AG09319 (cell line): ENCODE measurements at regions not wholly inside any gene's neighbourhood (a gene's known extent, or its start where the extent isn't known, plus 50 kb on each side); places are given as distances from the start of the nearest gene placed in this dataset.
"Not testable (repeated sequence)": the region's sequence is repeated elsewhere in the genome, so short reads cannot be mapped to it uniquely, and the experiment has no call there.

Experiments used
- DNase-seq: peaks from one replicate; pipeline ENCODE4 v3.0.0-alpha.2; 2010; ENCODE audit warnings: low read depth; ENCODE audit errors: extremely low read depth
- TF ChIP-seq, protein P1 (sequence below): IDR thresholded peaks from 2 replicates; pipeline ENCODE4 v1.5.1; 2011; ENCODE audit warnings: low read depth, mild to moderate bottlenecking, inconsistent platforms, low read length, moderate library complexity

DNA sequence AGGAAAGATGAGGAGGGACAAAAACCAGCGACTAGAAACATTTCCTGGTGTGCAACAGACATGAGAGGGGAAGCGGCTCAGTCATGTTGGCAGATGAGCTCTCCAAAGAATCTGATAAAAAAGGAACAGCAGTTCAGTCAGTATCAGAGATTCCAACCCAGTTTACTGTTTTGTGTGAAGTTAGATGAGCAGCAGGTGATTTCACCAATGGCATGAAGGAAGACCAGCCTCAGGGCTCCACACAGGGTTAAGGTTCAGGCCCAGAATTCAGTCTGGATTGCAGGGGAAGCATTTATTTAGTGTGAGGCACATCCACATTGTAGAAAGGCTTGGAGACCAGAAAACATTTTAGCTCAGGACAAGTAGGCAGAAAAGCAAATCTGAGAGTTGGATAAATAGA, 317.8 kb downstream of the C6orf118 start:
- TF ChIP-seq, protein P1, sequence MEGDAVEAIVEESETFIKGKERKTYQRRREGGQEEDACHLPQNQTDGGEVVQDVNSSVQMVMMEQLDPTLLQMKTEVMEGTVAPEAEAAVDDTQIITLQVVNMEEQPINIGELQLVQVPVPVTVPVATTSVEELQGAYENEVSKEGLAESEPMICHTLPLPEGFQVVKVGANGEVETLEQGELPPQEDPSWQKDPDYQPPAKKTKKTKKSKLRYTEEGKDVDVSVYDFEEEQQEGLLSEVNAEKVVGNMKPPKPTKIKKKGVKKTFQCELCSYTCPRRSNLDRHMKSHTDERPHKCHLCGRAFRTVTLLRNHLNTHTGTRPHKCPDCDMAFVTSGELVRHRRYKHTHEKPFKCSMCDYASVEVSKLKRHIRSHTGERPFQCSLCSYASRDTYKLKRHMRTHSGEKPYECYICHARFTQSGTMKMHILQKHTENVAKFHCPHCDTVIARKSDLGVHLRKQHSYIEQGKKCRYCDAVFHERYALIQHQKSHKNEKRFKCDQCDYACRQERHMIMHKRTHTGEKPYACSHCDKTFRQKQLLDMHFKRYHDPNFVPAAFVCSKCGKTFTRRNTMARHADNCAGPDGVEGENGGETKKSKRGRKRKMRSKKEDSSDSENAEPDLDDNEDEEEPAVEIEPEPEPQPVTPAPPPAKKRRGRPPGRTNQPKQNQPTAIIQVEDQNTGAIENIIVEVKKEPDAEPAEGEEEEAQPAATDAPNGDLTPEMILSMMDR = no peak
- DNase-seq = no peak

DNA sequence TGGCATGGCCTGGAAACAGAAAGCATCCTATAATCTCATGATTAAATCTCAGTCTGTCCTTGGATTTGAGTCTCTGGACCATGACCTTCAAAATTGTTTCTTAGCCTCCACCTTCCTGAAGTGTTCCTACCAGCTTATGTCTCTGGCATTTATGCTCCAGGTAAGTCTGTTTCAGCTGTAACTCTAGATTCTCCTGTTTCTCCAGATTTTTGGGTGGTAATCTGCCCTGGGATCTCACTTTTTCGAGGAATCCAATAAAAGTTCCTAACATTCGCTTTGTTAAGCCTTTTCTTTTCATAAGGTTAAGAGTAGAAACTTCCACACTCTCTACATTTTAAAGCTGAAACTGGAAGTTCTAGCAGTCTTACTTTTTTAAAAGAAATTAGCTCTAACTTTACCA, 318.5 kb downstream of the C6orf118 start:
- TF ChIP-seq, protein P1 = no peak
- DNase-seq = no peak

- DNase-seq = no peak
- TF ChIP-seq, protein P1 = no peak
These were observed 327.0 kb downstream of the C6orf118 start for GRCh38 chr6:164982389-164982788.

GRCh38 chr6:164967102-164967501, 342.3 kb downstream of the C6orf118 start:
- DNase-seq = no peak
- TF ChIP-seq, protein P1 = no peak

GRCh38 chr6:164962805-164963204, 346.6 kb downstream of the C6orf118 start:
- TF ChIP-seq, protein P1 = no peak
- DNase-seq = no peak

DNA sequence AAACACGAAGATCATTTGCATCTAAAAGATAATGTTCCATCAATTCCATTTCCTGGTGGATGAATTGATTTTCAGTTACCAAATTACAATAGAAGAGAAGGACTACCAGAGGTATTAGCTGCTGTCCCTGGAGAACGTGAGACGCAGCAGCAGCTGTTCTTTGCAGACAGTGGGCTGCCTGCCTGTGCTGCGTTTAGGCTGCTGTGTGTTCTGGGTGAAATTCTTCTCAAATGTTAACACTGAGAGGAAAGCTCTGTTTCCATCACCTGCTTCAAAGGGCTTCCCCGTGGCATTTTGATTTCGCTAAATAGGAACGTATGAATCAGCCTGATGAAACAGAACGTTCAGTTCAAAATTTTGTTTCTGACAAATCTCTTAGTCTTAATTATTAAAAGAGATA, 362.2 kb downstream of the C6orf118 start:
- no peak for DNase-seq
- TF ChIP-seq, protein P1 = no peak

- TF ChIP-seq, protein P1 = no peak
- no peak for DNase-seq
These were observed 367.1 kb downstream of the C6orf118 start for GRCh38 chr6:164942271-164942670.

GRCh38 chr6:164933238-164933794, 376.1 kb downstream of the C6orf118 start:
- not testable (repeated sequence) for DNase-seq
